ENCODE measurements at regions not wholly inside any gene's neighbourhood (a gene's known extent, or its start where the extent isn't known, plus 50 kb on each side); places are given as distances from the start of the nearest gene placed in this dataset.
"Not testable (repeated sequence)": the region's sequence is repeated elsewhere in the genome, so short reads cannot be mapped to it uniquely, and the experiment has no call there.

DNA sequence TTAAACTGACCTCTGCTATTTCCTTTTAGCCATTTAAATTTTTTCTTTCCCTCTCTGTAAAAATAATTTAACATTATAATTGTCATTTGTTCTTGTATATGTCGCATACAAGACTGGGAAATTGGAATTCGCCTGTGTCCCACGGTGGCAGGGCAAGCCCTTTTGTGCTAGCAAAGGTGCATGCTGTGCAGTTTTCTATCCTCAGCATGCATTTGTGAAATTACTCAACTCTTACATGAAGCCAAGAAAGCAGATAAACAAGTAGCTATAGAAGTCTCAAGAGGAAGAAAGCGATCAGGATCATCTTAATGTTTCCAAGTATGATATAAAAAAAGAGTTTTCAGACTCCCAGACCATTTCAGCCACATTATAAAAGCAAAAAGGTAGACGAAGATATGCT lies 392.6 kb upstream of the CHST9 start:
- DNase-seq, result no peak

- no peak for DNase-seq
Measured at GRCh38 chr18:27577265-27577664, 392.2 kb upstream of the CHST9 start.

DNA sequence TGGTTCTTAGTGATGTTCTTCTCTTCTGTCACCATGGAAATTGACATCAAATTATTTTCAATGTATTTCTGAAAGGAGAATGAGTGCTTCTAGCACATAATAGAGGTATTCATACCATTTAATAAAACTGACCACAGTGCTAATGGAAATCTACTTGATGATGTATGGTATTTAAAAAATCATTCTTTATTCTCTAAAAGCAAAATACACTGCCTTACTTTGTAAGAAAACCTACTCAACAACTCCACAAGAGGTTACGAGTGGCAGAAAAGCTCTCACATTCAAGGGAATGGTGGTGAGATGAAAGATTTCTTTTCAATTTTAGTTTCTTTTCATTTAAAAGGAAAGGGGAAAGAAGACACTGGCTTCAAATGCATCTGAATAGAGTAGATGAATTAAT lies 382.3 kb upstream of the CHST9 start:
- DNase-seq, result no peak

DNA sequence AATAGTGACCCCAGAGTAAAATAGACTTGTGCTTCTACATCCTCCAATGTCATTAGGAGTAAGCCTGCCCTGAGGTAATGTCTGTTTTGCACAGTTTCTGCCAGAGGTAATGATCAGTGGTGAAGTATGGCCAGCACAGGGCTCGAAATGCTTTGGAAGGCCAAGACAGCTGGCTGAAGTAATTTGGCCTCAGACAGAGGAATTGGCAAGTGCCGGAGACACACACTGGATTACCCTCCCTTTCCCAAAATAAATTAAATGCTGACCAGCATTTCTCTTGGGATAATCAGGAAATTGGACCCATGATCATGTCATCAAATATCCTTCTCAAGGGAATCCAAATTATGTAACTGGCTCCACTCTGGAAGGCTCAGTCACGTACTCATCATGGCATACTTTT lies 379.0 kb upstream of the CHST9 start:
- DNase-seq, result no peak

DNA sequence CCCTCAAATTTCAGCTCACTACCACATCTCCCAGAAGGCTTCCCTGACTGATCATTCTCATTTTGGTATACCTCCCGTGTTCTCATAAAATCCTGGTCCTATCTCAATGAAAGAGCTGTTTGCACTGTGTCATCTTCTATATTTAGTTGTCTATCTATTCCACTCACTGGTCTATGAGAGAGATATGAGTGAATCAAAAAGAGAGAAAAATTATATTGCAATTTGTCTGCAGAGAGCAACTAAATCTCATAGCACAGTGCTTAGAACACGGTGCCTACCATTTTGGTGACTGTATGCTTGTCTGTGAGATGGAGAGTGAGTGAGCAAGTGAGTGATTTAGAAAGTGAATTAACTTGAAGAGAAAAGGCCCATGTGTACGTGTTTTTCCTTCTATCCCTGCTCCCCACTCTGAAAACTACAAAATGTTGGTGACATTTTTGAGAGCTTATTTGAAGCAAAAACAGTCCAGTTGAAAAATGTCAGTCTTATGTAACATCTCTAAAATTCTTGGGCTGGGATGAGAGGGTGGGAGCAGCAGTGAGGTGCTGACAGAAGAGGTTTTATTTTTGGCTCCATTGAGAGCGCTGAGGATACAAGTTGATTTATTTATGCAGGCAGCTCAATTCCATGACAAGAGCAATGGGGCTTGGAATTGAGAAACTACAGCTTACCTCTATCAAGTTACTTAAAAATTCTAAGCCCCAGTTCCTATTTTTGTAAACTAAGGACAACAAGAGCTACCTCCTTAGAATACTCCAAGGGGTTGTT lies 373.5 kb upstream of the CHST9 start:
- DNase-seq, result no peak

DNA sequence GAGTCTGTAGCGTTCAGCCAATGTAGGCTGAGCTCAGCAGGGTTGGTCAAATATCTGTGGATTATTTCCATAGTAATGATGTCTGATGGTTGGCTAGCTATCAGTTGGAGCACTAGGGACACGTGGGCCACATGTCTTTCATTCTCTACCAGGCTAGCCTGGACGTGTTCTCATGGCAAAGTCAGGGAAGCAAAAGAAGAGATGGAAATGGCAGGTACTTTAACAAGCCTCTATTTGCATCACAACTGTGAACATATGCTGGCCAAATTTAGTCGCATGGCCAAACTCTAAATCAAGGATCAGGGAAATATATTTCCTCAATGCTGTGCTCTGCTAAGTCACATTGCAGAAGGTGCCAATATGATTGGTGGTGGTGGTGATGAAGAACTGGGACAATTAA lies 371.6 kb upstream of the CHST9 start:
- DNase-seq, result no peak

DNA sequence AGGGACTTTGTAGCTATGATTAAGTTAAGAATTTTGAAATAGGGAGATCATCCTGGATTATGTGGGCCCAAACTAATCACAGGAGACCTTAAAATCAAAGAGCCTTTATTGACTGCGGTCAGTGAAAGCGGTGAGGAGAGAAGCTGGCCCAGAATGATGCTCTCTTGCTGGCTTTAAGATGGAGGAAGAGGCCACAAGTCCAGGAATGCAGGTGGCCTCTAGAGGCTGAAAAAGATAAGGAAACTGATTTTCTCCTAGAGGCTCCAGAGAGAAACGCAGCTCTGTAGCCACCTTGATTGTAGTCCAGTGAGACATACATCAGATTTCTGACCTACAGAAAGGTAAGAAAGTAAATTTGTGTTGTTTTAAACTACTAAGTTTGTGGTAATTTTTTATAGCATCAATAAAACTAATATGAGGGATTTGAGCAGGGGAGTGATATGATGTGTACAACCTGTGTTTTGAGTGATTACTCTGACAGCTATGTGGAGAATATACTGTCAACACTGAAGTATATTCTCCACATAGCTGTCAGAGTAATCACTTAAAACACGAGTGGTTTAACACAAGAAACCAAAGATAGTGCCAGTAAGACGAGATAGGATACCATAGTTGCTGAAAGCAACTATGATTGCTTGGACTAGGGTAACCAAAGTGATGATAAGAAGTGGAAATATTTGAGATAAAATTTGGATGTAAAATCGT lies 364.4 kb upstream of the CHST9 start:
- no peak for DNase-seq

GRCh38 chr18:27546991-27547390 lies 361.9 kb upstream of the CHST9 start:
- DNase-seq, result no peak

- no peak for DNase-seq
Measured at GRCh38 chr18:27544206-27544605, 359.1 kb upstream of the CHST9 start.

- DNase-seq, result no peak
Measured at GRCh38 chr18:27541293-27541692, 356.2 kb upstream of the CHST9 start.

DNA sequence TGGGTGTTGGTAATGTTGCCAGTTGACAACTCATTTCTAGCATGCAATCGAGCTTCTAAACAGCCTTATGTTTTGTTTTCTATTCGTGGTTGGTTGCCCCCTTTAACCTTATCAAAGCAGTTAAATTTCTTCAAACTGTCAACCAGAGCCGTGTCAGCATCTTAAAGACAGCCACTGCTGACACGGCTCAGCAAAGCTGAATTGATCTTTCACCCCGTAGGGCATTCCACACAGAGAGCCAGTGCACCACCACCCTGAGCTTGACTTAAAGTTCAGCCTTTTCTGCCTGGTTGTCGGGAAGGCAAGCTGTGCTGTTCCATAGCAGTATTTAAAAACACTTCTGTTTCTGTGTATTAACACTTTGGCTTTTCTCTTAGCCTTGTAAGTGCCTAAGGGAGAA lies 355.0 kb upstream of the CHST9 start:
- DNase-seq, result no peak

- no peak for DNase-seq
Measured at GRCh38 chr18:27528925-27529521, 343.9 kb upstream of the CHST9 start.

- DNase-seq, result peak; percentile 14
Measured at GRCh38 chr18:27527856-27528255, 342.7 kb upstream of the CHST9 start.

DNA sequence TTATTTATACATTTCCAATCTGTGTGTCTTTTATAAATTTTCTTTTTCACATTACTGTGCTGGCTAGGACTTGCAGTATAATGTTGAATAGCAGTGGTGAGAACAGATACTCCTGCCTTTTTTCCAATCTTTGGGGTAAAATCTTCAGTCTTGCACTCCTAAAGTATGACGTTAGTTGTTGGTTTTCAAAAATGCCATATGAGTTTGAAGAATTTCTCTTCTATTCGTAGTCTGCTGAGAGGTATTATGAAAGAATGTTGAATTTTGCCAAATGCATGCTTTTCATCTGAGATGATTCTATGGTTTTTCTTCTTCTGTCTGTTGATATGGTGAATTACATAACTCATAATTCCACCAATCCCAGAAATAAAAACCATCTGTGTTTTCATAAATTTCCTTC lies 335.3 kb upstream of the CHST9 start:
- DNase-seq, result no peak

DNA sequence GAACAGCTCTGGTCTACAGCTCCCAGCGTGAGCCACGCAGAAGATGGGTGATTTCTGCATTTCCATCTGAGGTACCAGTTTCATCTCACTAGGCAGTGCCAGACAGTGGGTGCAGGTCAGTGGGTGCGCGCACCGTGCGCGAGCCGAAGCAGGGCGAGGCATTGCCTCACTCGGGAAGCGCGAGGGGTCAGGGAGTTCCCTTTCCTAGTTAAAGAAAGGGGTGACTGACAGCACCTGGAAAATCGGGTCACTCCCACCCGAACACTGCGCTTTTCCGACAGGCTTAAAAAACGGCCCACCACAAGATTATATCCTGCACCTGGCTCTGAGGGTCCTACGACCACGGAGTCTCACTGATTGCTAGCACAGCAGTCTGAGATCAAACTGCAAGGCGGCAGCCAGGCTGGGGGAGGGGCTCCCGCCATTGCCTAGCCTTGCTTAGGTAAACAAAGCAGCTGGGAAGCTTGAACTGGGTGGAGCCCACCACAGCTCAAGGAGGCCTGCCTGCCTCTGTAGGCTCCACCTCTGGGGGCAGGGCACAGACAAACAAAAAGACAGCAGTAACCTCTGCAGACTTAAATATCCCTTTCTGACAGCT lies 325.0 kb upstream of the CHST9 start:
- DNase-seq, result not testable (repeated sequence)

DNA sequence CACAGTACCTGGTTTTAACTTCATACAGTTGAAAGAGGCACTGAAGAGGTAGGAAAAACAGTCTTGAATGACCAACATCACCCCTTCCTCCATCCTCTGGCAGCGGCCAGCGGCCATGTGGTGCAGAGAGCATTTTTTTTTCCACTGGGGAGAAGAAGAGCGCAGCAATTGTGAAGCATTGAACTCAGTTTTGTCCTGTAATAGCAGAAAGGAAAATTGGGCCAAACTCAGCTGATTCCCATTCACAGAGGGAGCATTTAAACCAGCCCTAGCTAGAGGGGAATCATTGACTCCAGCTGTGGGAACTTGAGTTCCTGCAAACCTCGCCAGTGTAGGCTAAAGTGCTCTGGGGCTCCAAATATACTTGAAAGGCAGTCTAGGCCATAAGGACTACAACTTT lies 316.6 kb upstream of the CHST9 start:
- DNase-seq, result peak; percentile 25

GRCh38 chr18:27500531-27500930 lies 315.4 kb upstream of the CHST9 start:
- DNase-seq, result no peak

- no peak for DNase-seq
Measured at GRCh38 chr18:27497246-27497645, 312.1 kb upstream of the CHST9 start.

- DNase-seq, result no peak
Measured at GRCh38 chr18:27493182-27493581, 308.1 kb upstream of the CHST9 start.

GRCh38 chr18:27491772-27492171 lies 306.7 kb upstream of the CHST9 start:
- no peak for DNase-seq

DNA sequence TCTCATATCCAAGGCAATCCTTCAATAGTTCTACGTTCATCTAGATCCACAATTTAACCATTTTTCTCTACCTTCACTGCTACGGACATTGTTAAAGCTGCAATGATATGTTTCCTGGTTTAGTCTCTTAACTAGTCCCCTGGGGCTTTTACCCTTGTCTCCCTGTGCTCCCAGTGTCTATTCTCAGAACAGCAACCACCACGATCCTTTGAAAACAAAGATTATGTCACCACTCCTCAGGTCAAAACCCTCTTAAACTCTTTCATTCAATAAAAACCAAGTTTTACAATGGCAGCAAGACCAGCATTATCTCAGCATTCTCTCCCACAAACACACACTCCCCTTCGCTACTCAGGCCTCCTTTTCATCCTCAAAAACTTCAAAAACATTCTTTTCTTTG lies 298.2 kb upstream of the CHST9 start:
- DNase-seq, result no peak

- no peak for DNase-seq
Measured at GRCh38 chr18:27478459-27478858, 293.4 kb upstream of the CHST9 start.

DNA sequence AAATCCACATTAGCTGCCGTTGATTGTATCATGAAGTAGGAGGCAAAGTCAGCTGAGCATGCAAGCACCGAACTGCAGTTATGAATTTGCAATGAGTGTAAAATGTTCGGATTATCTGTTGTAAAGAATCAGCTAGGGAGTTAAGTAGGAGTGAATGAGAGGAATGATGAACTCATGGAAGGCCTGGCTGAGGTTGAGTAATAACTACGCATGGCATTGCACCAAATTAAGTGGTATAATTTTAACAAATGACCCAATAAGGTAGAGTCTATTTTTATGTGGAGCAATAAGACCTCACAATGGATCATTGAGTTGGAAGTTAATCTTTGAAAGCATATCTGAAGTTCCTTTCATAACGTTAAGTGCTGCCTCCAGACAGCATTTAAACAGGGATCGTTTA lies 288.2 kb upstream of the CHST9 start:
- no peak for DNase-seq

Measured in skin of body (tissue), 1 donor.